WTC11 (cell line): ENCODE measurements at regions not wholly inside any gene's neighbourhood (a gene's known extent, or its start where the extent isn't known, plus 50 kb on each side); places are given as distances from the start of the nearest gene placed in this dataset.

Experiments used
- ATAC-seq: fragments of 200-7000 bp; cut with Tn5 transposase; 2 replicates; pipeline ENCODE4 v1.10.0; 2021; ENCODE audit warnings: mild to moderate bottlenecking, moderate library complexity
- CTCF ChIA-PET: fragments of 300-600 bp; sonication (Branson Sonifier 250); formaldehyde crosslinking; loops from one replicate; lab custom pipeline; 2021; ENCODE audit warnings: antibody characterized with exemption; lab: Charles Lee
- POLR2A ChIA-PET: fragments of 350-600 bp; sonication (Branson Sonifier 250); formaldehyde crosslinking; loops from one replicate; lab custom pipeline; 2021; ENCODE audit warnings: antibody characterized with exemption; lab: Charles Lee
- DNase-seq: peaks from one replicate; pipeline ENCODE4 v3.0.0; 2021; ENCODE audit warnings: low spot score
- H3K27ac Mint-ChIP-seq: 2 replicates; pipeline ENCODE4 v1.8.0; 2021; ENCODE audit warnings: mixed read lengths
- H3K27me3 Mint-ChIP-seq: 2 replicates; pipeline ENCODE4 v1.8.0; 2021; ENCODE audit warnings: low read depth, mild to moderate bottlenecking, moderate library complexity, mixed read lengths
- H3K36me3 Mint-ChIP-seq: 2 replicates; pipeline ENCODE4 v1.8.0; 2021; ENCODE audit warnings: mixed read lengths
- H3K4me1 Mint-ChIP-seq: 2 replicates; pipeline ENCODE4 v1.8.0; 2022; ENCODE audit warnings: mixed read lengths
- H3K4me3 Mint-ChIP-seq: 2 replicates; pipeline ENCODE4 v1.8.0; 2021; ENCODE audit warnings: mild to moderate bottlenecking, moderate library complexity, mixed read lengths
- H3K9me3 Mint-ChIP-seq: 2 replicates; pipeline ENCODE4 v1.8.0; 2021; ENCODE audit warnings: mixed read lengths
- ATF2 ChIP-seq: sonication (generic); formaldehyde crosslinking; IDR thresholded peaks from 2 replicates; pipeline ENCODE4 v1.8.1; 2022; ENCODE audit warnings: low read depth, missing genetic modification reagents, borderline replicate concordance
- ATF3 ChIP-seq: sonication (generic); formaldehyde crosslinking; conservative IDR thresholded peaks from 2 replicates; pipeline ENCODE4 v1.8.1; 2022; ENCODE audit warnings: mild to moderate bottlenecking, missing genetic modification reagents
- CREB1 ChIP-seq: sonication (generic); formaldehyde crosslinking; IDR thresholded peaks from 2 replicates; pipeline ENCODE4 v1.8.0; 2023; ENCODE audit warnings: mild to moderate bottlenecking, missing genetic modification reagents
- CTCF ChIP-seq: fragments of 200-600 bp; IDR thresholded peaks from 2 replicates; pipeline ENCODE4 v1.8.0; 2022; ENCODE audit warnings: antibody characterized with exemption
- ETV6 ChIP-seq: sonication (generic); formaldehyde crosslinking; IDR thresholded peaks from 2 replicates; pipeline ENCODE4 v1.8.1; 2022; ENCODE audit warnings: mild to moderate bottlenecking, missing genetic modification reagents
- HMGA2 ChIP-seq: fragments of 250-450 bp; sonication (Bioruptor Pico); IDR thresholded peaks from 2 replicates; pipeline ENCODE4 v1.4.0; 2021; ENCODE audit warnings: mild to moderate bottlenecking, moderate library complexity
- HMGXB4 ChIP-seq: sonication (generic); formaldehyde crosslinking; IDR thresholded peaks from 2 replicates; pipeline ENCODE4 v1.8.1; 2023; ENCODE audit warnings: mild to moderate bottlenecking, moderate library complexity, missing genetic modification reagents
- JUN ChIP-seq: sonication (generic); formaldehyde crosslinking; IDR thresholded peaks from 2 replicates; pipeline ENCODE4 v1.8.0; 2023; ENCODE audit warnings: mild to moderate bottlenecking, missing genetic modification reagents
- RELA ChIP-seq: sonication (generic); formaldehyde crosslinking; IDR thresholded peaks from 2 replicates; pipeline ENCODE4 v1.8.1; 2022; ENCODE audit warnings: missing genetic modification reagents, mild to moderate bottlenecking, borderline replicate concordance
- TP53 ChIP-seq: sonication (generic); formaldehyde crosslinking; IDR thresholded peaks from 2 replicates; pipeline ENCODE4 v1.8.1; 2023; ENCODE audit warnings: mild to moderate bottlenecking, missing genetic modification reagents
- ZNF138 ChIP-seq: sonication (generic); formaldehyde crosslinking; conservative IDR thresholded peaks from 2 replicates; pipeline ENCODE4 v1.8.1; 2022; ENCODE audit warnings: mild to moderate bottlenecking, moderate library complexity, missing genetic modification reagents
- ZNF425 ChIP-seq: fragments of 250-450 bp; sonication (Bioruptor Pico); conservative IDR thresholded peaks from 2 replicates; pipeline ENCODE4 v1.9.0; 2021; ENCODE audit warnings: mild to moderate bottlenecking
- ZNF512 ChIP-seq: sonication (generic); formaldehyde crosslinking; IDR thresholded peaks from 2 replicates; pipeline ENCODE4 v1.8.1; 2022; ENCODE audit warnings: missing genetic modification reagents, borderline replicate concordance
- TF ChIP-seq, protein P1 (sequence below): fragments of 250-450 bp; sonication (Bioruptor Pico); IDR thresholded peaks from 2 replicates; pipeline ENCODE4 v1.9.0; 2021; ENCODE audit warnings: mild to moderate bottlenecking, borderline replicate concordance
- TF ChIP-seq, protein P2 (sequence below): sonication (generic); formaldehyde crosslinking; IDR thresholded peaks from 2 replicates; pipeline ENCODE4 v1.8.1; 2023; ENCODE audit warnings: mild to moderate bottlenecking, missing genetic modification reagents, moderate library complexity
- TF ChIP-seq, protein P3 (sequence below): sonication (generic); formaldehyde crosslinking; IDR thresholded peaks from 2 replicates; pipeline ENCODE4 v1.8.0; 2023; ENCODE audit warnings: missing genetic modification reagents, mild to moderate bottlenecking, borderline replicate concordance

DNA sequence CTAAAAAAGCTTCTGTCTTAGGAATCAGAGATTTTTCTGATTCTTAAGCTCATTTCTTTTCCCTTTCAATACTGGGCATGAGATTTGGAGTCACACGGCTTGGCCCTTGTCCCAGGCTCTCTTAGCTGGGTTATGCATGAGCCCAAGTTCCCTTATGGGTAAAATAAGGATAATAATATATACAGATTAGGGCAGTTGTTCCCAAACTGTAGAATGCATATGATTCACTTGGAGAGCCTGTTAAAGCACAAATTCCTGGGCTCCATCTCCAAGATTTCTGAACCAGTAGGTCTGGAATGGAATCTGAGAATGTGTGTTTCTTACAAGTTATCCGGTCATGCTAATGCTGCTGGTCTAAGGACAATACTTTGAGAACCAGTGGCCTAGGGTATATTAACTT, 154.0 kb downstream of the REEP3 start:
- ATAC-seq = no peak
- CTCF ChIA-PET = interaction anchor here (0.6 kb wide), 1 partner anchor 96 kb away, joined by 3 read pairs; no protein-coding TSS in a partner anchor
- no peak for DNase-seq
- TF ChIP-seq RELA (no peak), CREB1 (CRISPR knock-in tag) (no peak), HMGXB4 (no peak), ATF2 (no peak), ATF3 (no peak), JUN (CRISPR knock-in tag) (no peak), ZNF425 (CRISPR knock-in tag) (no peak), HMGA2 (CRISPR knock-in tag) (no peak), CTCF (no peak), ZNF512 (CRISPR knock-in tag) (no peak), ZNF138 (no peak), TP53 (CRISPR knock-in tag) (no peak), ETV6 (CRISPR knock-in tag) (no peak)
- TF ChIP-seq, protein P1, sequence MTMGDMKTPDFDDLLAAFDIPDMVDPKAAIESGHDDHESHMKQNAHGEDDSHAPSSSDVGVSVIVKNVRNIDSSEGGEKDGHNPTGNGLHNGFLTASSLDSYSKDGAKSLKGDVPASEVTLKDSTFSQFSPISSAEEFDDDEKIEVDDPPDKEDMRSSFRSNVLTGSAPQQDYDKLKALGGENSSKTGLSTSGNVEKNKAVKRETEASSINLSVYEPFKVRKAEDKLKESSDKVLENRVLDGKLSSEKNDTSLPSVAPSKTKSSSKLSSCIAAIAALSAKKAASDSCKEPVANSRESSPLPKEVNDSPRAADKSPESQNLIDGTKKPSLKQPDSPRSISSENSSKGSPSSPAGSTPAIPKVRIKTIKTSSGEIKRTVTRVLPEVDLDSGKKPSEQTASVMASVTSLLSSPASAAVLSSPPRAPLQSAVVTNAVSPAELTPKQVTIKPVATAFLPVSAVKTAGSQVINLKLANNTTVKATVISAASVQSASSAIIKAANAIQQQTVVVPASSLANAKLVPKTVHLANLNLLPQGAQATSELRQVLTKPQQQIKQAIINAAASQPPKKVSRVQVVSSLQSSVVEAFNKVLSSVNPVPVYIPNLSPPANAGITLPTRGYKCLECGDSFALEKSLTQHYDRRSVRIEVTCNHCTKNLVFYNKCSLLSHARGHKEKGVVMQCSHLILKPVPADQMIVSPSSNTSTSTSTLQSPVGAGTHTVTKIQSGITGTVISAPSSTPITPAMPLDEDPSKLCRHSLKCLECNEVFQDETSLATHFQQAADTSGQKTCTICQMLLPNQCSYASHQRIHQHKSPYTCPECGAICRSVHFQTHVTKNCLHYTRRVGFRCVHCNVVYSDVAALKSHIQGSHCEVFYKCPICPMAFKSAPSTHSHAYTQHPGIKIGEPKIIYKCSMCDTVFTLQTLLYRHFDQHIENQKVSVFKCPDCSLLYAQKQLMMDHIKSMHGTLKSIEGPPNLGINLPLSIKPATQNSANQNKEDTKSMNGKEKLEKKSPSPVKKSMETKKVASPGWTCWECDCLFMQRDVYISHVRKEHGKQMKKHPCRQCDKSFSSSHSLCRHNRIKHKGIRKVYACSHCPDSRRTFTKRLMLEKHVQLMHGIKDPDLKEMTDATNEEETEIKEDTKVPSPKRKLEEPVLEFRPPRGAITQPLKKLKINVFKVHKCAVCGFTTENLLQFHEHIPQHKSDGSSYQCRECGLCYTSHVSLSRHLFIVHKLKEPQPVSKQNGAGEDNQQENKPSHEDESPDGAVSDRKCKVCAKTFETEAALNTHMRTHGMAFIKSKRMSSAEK = no peak
- TF ChIP-seq, protein P2, sequence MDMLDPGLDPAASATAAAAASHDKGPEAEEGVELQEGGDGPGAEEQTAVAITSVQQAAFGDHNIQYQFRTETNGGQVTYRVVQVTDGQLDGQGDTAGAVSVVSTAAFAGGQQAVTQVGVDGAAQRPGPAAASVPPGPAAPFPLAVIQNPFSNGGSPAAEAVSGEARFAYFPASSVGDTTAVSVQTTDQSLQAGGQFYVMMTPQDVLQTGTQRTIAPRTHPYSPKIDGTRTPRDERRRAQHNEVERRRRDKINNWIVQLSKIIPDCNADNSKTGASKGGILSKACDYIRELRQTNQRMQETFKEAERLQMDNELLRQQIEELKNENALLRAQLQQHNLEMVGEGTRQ (CRISPR knock-in tag) = no peak
- TF ChIP-seq, protein P3, sequence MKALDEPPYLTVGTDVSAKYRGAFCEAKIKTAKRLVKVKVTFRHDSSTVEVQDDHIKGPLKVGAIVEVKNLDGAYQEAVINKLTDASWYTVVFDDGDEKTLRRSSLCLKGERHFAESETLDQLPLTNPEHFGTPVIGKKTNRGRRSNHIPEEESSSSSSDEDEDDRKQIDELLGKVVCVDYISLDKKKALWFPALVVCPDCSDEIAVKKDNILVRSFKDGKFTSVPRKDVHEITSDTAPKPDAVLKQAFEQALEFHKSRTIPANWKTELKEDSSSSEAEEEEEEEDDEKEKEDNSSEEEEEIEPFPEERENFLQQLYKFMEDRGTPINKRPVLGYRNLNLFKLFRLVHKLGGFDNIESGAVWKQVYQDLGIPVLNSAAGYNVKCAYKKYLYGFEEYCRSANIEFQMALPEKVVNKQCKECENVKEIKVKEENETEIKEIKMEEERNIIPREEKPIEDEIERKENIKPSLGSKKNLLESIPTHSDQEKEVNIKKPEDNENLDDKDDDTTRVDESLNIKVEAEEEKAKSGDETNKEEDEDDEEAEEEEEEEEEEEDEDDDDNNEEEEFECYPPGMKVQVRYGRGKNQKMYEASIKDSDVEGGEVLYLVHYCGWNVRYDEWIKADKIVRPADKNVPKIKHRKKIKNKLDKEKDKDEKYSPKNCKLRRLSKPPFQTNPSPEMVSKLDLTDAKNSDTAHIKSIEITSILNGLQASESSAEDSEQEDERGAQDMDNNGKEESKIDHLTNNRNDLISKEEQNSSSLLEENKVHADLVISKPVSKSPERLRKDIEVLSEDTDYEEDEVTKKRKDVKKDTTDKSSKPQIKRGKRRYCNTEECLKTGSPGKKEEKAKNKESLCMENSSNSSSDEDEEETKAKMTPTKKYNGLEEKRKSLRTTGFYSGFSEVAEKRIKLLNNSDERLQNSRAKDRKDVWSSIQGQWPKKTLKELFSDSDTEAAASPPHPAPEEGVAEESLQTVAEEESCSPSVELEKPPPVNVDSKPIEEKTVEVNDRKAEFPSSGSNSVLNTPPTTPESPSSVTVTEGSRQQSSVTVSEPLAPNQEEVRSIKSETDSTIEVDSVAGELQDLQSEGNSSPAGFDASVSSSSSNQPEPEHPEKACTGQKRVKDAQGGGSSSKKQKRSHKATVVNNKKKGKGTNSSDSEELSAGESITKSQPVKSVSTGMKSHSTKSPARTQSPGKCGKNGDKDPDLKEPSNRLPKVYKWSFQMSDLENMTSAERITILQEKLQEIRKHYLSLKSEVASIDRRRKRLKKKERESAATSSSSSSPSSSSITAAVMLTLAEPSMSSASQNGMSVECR (CRISPR knock-in tag) = no peak
- TF ChIP-seq, all 79 proteins: peak for 0
- Mint-ChIP-seq H3K4me3 (no peak overlapping the region), H3K4me1 (peaks cover 37% of the 10 kb centered on the region), H3K27me3 (no peaks in the 10 kb centered on the region), H3K27ac (no peak overlapping the region), H3K9me3 (no peaks in the 10 kb centered on the region), H3K36me3 (no peaks in the 10 kb centered on the region)
- POLR2A ChIA-PET = no interaction called here
